Panc1 (cell line): ENCODE measurements at regions not wholly inside any gene's neighbourhood (a gene's known extent, or its start where the extent isn't known, plus 50 kb on each side); places are given as distances from the start of the nearest gene placed in this dataset.
A peak's percentile ranks its signal among the peaks of the same experiment; 100 is the strongest.

ENCODE experiments used
- ATAC-seq: fragments of 200-7000 bp; cut with Tn5 transposase; 2 replicates; pipeline ENCODE4 v1.9.1; 2020; ENCODE audit warnings: mild to moderate bottlenecking, moderate library complexity
- BruUV-seq: library from RNA; stranded (reverse); fragments of 400-500 nt; replicated peaks from 2 replicates; lab custom pipeline; 2021; lab: Mats Ljungman, UMichigan
- CTCF ChIA-PET: fragments of 300-600 bp; sonication (Branson Sonifier 250); formaldehyde crosslinking; loops from one replicate; lab custom pipeline; 2022; ENCODE audit warnings: antibody characterized with exemption; lab: Charles Lee
- POLR2A ChIA-PET: fragments of 300-600 bp; sonication (Branson Sonifier 250); formaldehyde crosslinking; loops from one replicate; lab custom pipeline; 2022; ENCODE audit warnings: antibody characterized with exemption; lab: Charles Lee
- DNase-seq: peaks from one replicate; pipeline ENCODE4 v3.0.0-alpha.2; 2010; ENCODE audit warnings: low read depth, low spot score
- H3K27ac ChIP-seq: 2 replicates; pipeline ENCODE4 v1.5.1; 2011; ENCODE audit warnings: mild to moderate bottlenecking, low read length, inconsistent platforms
- H3K27me3 ChIP-seq: fragments of 200-500 bp; sonication (Bioruptor generic); 2 replicates; pipeline ENCODE4 v1.6.0; 2014; ENCODE audit warnings: low read length, inconsistent platforms; ENCODE audit not compliant: control insufficient read depth, insufficient read depth
- H3K36me3 ChIP-seq: fragments of 200-500 bp; sonication (Bioruptor generic); 2 replicates; pipeline ENCODE4 v1.5.1; 2014; ENCODE audit warnings: inconsistent platforms, mild to moderate bottlenecking, low read length, moderate library complexity; ENCODE audit not compliant: control insufficient read depth, insufficient read depth
- H3K4me1 ChIP-seq: 2 replicates; pipeline ENCODE4 v1.5.1; 2011; ENCODE audit warnings: inconsistent platforms, mild to moderate bottlenecking, low read length, moderate library complexity; ENCODE audit not compliant: control insufficient read depth, insufficient read depth
- H3K4me3 ChIP-seq, 2 experiments: 2 replicates each; pipeline ENCODE4 v1.5.1; 2011 to 2012; ENCODE audit warnings: low read depth in 2 of 2, low read length in 2 of 2, mild to moderate bottlenecking in 2 of 2, inconsistent platforms in 1 of 2, moderate library complexity in 1 of 2
- H3K9me3 ChIP-seq: fragments of 200-500 bp; sonication (Bioruptor generic); 2 replicates; pipeline ENCODE4 v1.5.1; 2014; ENCODE audit warnings: low read depth, mild to moderate bottlenecking, inconsistent platforms, low read length, moderate library complexity; ENCODE audit not compliant: control insufficient read depth, insufficient read depth
- POLR2AphosphoS5 ChIP-seq: IDR thresholded peaks from 2 replicates; pipeline ENCODE4 v1.6.1; 2012; ENCODE audit warnings: mild to moderate bottlenecking, low read depth, low read length, moderate library complexity
- SIN3A ChIP-seq: IDR thresholded peaks from 2 replicates; pipeline ENCODE4 v1.6.1; 2012; ENCODE audit warnings: low read depth, mild to moderate bottlenecking, low read length, moderate library complexity, borderline replicate concordance; ENCODE audit not compliant: insufficient read depth
- TCF7L2 ChIP-seq: IDR thresholded peaks from 2 replicates; pipeline ENCODE4 v1.6.1; 2011; ENCODE audit warnings: mild to moderate bottlenecking, low read depth, low read length, inconsistent platforms
- in situ Hi-C: cut with HindIII; loops from 2 replicates; pipeline ENCODE4 v1.10.0; 2016; ENCODE audit warnings: low sequenced_read_pairs, low pct_unique_long_range_greater_than_20kb
- intact Hi-C: fragments of 100-400 bp; cut with micrococcal nuclease; formaldehyde crosslinking; loops from one replicate; pipeline ENCODE4 v1.10.0; 2022; ENCODE audit not compliant: unreplicated experiment
- TF ChIP-seq, protein P1 (sequence below): fragments of 450-650 bp; IDR thresholded peaks from 2 replicates; pipeline ENCODE4 v1.5.1; 2017; ENCODE audit warnings: mild to moderate bottlenecking
- TF ChIP-seq, protein P2 (sequence below), 2 experiments: IDR thresholded peaks; 2 replicates each; pipeline ENCODE4 v1.6.1; 2011 to 2012; ENCODE audit warnings: low read depth in 2 of 2, control low read depth in 1 of 2, low read length in 1 of 2, mild to moderate bottlenecking in 1 of 2, moderate library complexity in 1 of 2; ENCODE audit not compliant: insufficient read depth in 1 of 2

DNA sequence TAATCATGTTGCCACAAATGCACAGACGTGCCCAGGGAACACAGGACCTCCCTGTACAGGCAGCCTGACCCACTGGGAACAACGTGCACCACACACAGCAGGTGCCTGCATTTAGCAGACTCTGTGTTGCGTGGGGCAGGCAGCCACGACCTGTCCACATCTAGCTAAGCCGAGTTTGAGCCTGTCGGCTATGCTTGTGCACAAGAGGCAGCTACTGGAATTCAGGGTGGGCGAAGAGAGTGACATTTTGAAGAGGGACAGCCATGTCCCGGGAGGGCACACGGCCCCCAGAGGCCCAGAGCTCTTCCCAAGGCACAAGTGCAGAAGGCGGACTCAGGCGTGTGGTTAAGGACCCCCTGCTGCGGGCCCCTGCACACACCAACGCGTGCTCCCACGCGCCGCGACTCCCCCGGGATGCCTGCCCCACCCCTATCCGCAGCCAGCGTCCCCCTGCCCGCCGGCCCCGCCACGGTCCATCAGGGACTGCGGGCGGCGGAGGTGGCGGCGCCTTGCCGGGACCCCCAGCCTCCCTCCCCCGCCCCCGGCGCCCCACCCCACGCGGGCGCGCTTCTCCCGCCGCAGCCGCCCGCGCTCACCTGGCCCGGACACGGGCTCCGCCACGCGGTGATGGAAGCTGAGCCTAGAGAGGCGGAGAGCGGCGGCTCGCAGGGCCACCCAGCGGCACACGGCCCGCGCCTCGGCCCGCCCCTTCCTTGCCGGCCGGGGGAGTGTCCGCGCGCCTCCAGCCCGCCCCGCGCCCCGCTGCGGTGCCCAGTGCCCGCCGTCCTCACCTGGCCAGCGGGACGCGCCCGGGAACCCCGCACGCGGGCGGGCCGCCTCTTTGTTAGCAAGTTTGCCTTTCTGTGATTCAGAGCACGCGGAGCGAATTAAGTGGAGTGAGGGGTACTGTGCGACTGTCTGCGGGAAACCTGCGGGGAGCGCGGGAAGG, 125.3 kb upstream of the PRMT8 start:
- ChIA-PET CTCF (no interaction called here), POLR2A (no interaction called here)
- H3K36me3 ChIP-seq: no peaks in the 10 kb centered on the region
- no peaks in the 10 kb centered on the region for H3K9me3 ChIP-seq
- H3K27me3 ChIP-seq: peaks cover 2% of the 10 kb centered on the region
- intact Hi-C loops (no loop called here), in situ Hi-C loops (no loop called here)
- BruUV-seq: no TSS peak
- no peaks in the 10 kb centered on the region for H3K4me1 ChIP-seq
- no peak overlapping the region for H3K27ac ChIP-seq
- H3K4me3 ChIP-seq: peak overlapping the region in 1 of 2 experiments; percentile 12; a peak in 1 of 4 replicates
- ATAC-seq (peak; percentile 86), DNase-seq (no peak)
- TF ChIP-seq, protein P1, sequence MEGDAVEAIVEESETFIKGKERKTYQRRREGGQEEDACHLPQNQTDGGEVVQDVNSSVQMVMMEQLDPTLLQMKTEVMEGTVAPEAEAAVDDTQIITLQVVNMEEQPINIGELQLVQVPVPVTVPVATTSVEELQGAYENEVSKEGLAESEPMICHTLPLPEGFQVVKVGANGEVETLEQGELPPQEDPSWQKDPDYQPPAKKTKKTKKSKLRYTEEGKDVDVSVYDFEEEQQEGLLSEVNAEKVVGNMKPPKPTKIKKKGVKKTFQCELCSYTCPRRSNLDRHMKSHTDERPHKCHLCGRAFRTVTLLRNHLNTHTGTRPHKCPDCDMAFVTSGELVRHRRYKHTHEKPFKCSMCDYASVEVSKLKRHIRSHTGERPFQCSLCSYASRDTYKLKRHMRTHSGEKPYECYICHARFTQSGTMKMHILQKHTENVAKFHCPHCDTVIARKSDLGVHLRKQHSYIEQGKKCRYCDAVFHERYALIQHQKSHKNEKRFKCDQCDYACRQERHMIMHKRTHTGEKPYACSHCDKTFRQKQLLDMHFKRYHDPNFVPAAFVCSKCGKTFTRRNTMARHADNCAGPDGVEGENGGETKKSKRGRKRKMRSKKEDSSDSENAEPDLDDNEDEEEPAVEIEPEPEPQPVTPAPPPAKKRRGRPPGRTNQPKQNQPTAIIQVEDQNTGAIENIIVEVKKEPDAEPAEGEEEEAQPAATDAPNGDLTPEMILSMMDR: no peak
- TF ChIP-seq TCF7L2 (no peak), POLR2AphosphoS5 (no peak), SIN3A (no peak)
- TF ChIP-seq, protein P2, sequence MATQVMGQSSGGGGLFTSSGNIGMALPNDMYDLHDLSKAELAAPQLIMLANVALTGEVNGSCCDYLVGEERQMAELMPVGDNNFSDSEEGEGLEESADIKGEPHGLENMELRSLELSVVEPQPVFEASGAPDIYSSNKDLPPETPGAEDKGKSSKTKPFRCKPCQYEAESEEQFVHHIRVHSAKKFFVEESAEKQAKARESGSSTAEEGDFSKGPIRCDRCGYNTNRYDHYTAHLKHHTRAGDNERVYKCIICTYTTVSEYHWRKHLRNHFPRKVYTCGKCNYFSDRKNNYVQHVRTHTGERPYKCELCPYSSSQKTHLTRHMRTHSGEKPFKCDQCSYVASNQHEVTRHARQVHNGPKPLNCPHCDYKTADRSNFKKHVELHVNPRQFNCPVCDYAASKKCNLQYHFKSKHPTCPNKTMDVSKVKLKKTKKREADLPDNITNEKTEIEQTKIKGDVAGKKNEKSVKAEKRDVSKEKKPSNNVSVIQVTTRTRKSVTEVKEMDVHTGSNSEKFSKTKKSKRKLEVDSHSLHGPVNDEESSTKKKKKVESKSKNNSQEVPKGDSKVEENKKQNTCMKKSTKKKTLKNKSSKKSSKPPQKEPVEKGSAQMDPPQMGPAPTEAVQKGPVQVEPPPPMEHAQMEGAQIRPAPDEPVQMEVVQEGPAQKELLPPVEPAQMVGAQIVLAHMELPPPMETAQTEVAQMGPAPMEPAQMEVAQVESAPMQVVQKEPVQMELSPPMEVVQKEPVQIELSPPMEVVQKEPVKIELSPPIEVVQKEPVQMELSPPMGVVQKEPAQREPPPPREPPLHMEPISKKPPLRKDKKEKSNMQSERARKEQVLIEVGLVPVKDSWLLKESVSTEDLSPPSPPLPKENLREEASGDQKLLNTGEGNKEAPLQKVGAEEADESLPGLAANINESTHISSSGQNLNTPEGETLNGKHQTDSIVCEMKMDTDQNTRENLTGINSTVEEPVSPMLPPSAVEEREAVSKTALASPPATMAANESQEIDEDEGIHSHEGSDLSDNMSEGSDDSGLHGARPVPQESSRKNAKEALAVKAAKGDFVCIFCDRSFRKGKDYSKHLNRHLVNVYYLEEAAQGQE (IDR thresholded peaks at IDR 0.05; ENCODE audit: insufficient read depth in 1 of 2, low read depth in 2 of 2, low read length in 1 of 2): no peak

GRCh38 chr12:3366451-3367110, 124.4 kb upstream of the PRMT8 start:
- in situ Hi-C loops: no loop called here
- ATAC-seq: no peak
- no peaks in the 10 kb centered on the region for H3K9me3 ChIP-seq
- H3K4me1 ChIP-seq: no peaks in the 10 kb centered on the region
- no TSS peak for BruUV-seq
- ChIA-PET POLR2A (no interaction called here), CTCF (no interaction called here)
- intact Hi-C loops: no loop called here
- peaks cover 2% of the 10 kb centered on the region for H3K27me3 ChIP-seq
- H3K4me3 ChIP-seq: no peak overlapping the region
- DNase-seq: no peak
- no peak for TF ChIP-seq POLR2AphosphoS5
- TF ChIP-seq, protein P1: no peak
- no peak for TF ChIP-seq SIN3A
- TF ChIP-seq, protein P2 (IDR thresholded peaks at IDR 0.05; ENCODE audit: insufficient read depth in 1 of 2, low read depth in 2 of 2, low read length in 1 of 2): no peak
- no peak for TF ChIP-seq TCF7L2
- H3K36me3 ChIP-seq: no peaks in the 10 kb centered on the region
- no peak overlapping the region for H3K27ac ChIP-seq
